NCI-H2196 (cell line): ENCODE measurements at regions not wholly inside any gene's neighbourhood (a gene's known extent, or its start where the extent isn't known, plus 50 kb on each side); places are given as distances from the start of the nearest gene placed in this dataset.
"Not testable (repeated sequence)": the region's sequence is repeated elsewhere in the genome, so short reads cannot be mapped to it uniquely, and the experiment has no call there.

Source experiments
- DNase-seq: peaks from one replicate; lab custom pipeline; 2025; ENCODE audit not compliant: unreplicated experiment; lab: John Stamatoyannopoulos, UW

- no peak for DNase-seq
These were observed 189.2 kb downstream of the UTRN start for GRCh38 chr6:144474290-144474689.

DNA sequence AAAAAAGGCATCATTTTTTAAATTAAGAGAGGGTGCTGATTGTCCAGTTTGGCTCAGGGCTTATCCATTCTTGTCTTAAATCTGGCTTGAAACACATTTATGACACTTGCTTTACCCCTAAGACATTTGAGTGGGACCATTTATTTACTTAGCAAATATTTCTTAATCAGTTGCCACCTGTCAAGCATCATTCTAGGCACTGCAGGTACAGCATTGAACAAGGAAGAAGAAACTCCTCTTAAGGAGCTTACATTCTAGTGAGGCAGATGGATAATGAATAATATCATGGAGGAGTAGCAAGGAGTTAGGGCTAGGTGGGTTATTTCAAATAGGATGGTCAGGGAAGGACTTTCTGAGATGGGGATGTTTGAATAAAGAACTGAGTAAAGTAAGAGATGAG is 189.8 kb downstream of the UTRN start:
- DNase-seq = no peak

DNA sequence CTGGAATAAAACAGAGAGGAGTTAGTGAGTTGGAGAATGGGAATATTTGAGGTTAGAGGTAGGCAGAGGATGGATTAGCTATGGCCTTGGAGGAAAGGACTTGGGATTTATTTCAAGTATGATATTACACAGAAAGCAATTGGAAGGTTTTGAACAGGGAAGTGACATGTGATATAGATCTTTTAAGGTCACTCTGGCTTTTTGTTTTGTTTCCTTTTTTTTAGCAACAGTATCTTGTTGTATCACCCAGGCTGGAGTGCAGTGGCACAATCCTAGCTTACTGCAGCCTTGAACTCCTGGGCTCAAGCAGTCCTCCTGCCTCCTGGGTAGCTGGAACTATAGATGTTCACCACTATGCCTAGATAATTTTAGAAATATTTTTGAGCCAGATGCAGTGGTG is 190.3 kb downstream of the UTRN start:
- no peak for DNase-seq

DNA sequence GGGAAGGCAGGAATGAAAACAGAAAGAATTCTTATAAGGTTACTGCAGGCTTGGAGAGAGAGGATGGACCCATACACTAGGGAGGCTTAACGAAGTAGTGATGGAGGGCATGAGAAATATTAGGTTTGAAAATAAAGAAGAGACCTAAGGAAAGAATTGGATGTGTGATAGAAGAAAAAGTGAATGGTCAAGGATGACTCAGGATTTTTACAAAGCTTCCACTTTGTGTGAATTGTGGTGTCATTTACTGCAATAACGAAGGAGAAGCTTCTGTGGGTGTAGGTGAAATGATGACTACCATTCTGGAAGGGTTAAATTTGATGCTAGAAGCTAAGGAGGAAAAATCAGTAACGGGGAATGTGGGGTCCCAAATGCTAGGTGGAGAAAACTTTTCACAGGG is 191.2 kb downstream of the UTRN start:
- no peak for DNase-seq

GRCh38 chr6:144477396-144477795 is 192.3 kb downstream of the UTRN start:
- no peak for DNase-seq

GRCh38 chr6:144477856-144478255 is 192.7 kb downstream of the UTRN start:
- DNase-seq = no peak

GRCh38 chr6:144478483-144478882 is 193.3 kb downstream of the UTRN start:
- no peak for DNase-seq

DNA sequence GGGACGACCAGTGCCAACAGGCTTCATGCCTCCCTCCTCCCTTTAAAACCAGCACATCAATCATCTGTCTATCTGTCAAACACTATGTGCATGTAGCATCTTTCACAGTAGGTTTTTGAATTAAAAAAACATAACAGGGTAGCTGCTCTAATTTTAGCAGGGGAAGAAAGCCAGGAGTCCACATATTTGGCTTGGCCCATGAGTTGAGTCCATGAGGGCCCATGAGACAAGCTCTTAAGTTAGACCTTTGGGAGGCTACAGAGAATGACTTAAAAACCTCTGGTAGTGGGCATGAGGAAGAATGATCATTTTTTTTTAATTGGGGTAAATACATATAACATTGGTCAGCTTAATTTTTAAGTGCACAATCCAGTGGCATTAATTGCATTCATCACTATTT is 194.9 kb downstream of the UTRN start:
- DNase-seq = no peak

DNA sequence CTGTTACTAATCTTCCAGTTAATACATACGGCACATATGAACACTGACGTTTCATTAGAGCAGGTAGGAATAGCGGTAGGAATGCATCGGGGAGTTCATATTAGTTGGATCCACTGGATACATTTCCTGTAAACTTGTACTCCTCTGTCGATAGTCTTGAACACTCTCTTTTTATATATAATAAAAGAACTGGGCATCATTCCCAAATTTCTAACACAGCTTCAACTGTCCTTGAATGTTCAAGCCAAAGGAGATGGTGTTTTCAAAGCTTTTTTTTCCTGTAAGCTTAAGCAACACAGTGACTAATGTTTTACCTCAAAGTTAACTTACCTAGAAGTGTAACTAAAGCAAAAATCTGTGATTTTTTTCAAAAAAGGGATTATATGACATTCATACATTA is 195.3 kb downstream of the UTRN start:
- no peak for DNase-seq

DNA sequence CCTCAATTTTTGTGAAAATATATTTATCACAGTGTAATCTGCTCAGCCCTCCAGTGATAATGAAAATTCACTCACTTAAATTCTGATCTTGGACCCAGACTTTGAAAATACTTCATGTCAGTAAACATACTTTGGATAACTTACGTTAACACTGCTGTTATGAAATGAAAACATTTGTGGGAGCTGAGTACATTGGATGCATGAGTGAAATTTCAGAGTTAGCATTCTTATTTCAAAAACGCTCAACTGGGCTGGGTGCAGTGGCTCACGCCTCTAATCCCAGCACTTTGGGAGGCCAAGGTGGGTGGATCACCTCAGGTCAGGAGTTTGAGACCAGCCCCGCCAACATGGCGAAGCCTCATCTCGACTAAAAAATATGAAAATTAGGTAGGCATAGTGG is 196.4 kb downstream of the UTRN start:
- DNase-seq = no peak

DNA sequence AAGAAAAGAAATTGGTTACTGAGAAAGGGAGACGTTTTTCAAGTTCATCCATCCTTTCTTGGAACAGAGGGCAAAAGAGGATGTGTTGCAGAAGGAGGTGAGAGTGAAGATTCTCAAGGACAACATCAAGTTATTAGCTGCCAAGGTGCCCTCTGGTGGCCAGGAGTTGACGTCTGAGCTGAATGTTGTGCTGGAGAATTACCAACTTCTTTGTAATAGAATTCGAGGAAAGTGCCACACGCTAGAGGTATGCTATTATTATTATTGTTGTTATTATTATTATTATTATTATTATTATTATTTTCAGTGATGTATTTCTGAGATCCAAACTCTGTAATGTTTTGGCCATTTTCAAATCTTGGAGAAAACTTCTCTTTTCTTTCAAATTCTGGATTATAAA is 197.0 kb downstream of the UTRN start:
- peak; percentile 61 for DNase-seq

DNA sequence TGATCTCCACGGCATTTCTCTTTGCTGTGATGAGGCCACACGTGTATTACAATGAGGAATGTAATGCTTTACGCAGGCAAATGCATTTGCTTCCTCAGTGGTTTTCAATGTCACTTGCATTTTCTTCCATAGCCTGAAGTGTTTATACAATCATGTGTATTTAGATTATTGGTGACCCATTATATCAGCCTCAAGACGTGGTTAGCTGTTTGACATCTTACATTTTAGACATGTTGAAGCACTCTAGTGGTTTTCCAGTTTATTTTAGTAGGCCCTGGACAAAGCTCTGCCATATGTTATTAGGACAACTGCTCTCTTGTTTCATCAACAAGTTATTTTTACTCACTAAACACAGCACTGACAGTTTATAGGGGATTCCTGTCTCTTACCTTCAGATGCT is 200.4 kb downstream of the UTRN start:
- no peak for DNase-seq

GRCh38 chr6:144488590-144488989 is 203.5 kb downstream of the UTRN start:
- no peak for DNase-seq

DNA sequence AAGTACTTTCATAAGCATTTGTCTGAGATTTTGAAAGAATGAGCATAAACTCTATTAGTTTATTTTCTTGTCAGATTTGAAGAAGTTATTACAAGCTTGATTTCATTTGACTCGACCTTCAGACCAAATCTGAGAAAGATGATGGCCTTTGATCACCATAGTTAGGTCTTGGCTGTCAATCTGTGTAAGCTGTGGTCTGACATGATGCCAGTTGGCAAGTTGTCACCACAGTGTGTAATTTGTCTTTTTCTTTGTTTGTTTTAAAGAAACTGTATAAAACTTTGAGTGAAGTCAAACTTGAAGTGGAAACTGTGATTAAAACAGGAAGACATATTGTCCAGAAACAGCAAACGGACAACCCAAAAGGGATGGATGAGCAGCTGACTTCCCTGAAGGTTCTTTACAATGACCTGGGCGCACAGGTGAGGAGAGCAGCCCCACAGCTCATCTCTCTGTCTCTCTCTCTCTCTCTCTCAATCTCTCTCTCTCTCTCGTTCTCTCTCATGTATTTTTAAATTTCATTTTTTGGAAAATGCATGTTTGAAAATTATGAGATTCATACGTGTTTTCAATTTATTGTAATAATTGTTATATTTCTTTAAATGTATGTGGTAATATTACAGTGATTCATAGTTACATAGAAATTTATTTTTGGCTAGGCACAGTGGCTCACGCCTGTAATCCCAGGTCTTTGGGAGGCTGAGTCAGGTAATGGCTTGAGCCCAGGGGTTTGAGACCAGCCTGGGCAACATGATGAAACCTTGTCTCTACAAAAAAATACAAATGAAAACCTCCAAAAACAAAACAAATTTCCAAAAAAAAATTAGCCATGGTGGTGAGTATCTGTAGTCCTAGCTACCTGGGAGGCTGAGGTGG is 208.1 kb downstream of the UTRN start:
- DNase-seq = no peak

GRCh38 chr6:144495076-144495475 is 209.9 kb downstream of the UTRN start:
- not testable (repeated sequence) for DNase-seq

DNA sequence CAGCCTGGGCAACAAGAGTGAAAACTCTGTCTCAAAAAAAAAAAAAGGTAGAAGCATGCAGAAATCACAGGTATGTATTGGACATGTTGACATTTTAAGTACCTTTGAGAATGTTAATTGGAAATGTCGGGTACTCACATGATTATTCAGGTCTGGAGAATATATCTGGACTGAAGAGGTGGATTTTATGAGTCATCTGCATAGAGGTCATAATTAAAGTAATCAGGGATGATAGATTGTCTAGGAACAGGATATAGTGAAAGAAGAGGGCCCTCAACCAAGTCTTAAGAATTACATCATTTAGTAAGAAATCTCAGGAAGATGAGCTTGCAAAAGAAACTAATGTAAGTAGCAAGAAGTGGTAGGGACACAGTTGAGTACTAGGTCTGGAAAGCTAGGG is 212.5 kb downstream of the UTRN start:
- DNase-seq = no peak

- no peak for DNase-seq
These were observed 215.8 kb downstream of the UTRN start for GRCh38 chr6:144500892-144501291.

- DNase-seq = not testable (repeated sequence)
These were observed 220.1 kb downstream of the UTRN start for GRCh38 chr6:144505214-144505613.

- DNase-seq = not testable (repeated sequence)
These were observed 220.9 kb downstream of the UTRN start for GRCh38 chr6:144506051-144506450.

- not testable (repeated sequence) for DNase-seq
These were observed 222.7 kb downstream of the UTRN start for GRCh38 chr6:144507772-144508312.

DNA sequence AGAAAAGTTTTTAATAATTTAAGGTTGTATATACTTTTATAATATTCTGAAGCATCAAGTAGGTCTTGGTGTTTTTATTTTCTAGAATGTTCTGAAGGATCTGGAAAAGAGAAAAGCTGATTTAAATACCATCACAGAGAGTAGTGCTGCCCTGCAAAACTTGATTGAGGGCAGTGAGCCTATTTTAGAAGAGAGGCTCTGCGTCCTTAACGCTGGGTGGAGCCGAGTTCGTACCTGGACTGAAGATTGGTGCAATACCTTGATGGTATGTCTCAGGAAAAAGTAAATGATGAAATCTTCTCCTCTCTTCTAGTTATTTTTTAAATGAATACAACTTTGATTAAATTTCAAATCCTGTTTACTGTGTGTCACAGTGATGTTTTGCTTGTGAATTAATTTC is 225.7 kb downstream of the UTRN start:
- no peak for DNase-seq

- DNase-seq = no peak
These were observed 230.6 kb downstream of the UTRN start for GRCh38 chr6:144515761-144516160.

DNA sequence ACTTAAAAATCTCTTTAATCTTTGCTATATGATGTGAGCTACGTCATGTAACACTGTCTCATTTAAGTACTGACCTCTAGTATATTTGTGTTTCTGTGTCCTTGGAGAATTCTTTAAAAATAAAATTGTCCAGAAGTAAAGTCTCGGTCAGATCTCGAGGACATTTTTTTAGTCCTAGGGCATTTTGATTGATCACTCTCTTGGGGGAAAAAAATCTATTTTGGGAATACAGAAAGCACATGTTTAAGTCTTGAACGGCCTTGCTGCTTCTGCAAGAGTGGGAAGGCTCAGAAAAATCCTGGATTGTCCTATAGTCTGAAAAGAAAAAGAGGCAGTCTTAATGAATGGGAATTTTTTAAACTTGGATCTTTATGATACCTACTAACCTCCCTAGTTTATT is 234.3 kb downstream of the UTRN start:
- DNase-seq = no peak
